ENCODE measurements at regions not wholly inside any gene's neighbourhood (a gene's known extent, or its start where the extent isn't known, plus 50 kb on each side); places are given as distances from the start of the nearest gene placed in this dataset.

DNA sequence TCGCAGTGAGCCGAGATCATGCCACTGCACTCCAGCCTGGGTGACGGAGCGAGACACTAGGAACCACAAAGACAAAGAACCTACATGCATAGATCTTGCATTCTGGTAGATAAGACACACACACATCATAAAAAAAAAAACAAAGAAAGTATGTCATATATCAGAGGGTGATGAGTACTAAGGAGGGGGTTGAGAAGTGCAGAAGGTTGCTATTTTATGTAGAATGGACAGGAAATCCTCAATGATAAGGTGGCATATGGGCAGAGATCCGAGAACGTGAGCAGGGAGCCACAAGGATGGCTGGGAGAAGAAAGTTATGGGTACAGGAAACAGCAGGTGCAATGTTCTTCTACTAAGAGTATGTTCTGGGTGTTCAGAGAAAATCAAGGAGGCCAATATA is 118.8 kb downstream of the MEX3B start:
- Histone ChIP-seq H3K27me3 (ENCODE audit: insufficient read depth, low read depth) (no peaks in the 10 kb centered on the region), H3K36me3 (ENCODE audit: insufficient read depth) (no peaks in the 10 kb centered on the region), H2AFZ (ENCODE audit: low read depth) (no peak overlapping the region), H3K4me2 (no peak overlapping the region), H3K9ac (no peak overlapping the region), H3K4me1 (ENCODE audit: low read depth, poor library complexity, severe bottlenecking) (no peaks in the 10 kb centered on the region), H4K20me1 (ENCODE audit: insufficient read depth) (no peaks in the 10 kb centered on the region), H3K79me2 (ENCODE audit: insufficient read depth, low read depth) (no peaks in the 10 kb centered on the region), H3K4me3 (IDR thresholded peaks at IDR 0.05; ENCODE audit: insufficient read depth, low read depth, low read length) (no peak overlapping the region), H3K27ac (no peak overlapping the region)
- TF ChIP-seq, protein P1, sequence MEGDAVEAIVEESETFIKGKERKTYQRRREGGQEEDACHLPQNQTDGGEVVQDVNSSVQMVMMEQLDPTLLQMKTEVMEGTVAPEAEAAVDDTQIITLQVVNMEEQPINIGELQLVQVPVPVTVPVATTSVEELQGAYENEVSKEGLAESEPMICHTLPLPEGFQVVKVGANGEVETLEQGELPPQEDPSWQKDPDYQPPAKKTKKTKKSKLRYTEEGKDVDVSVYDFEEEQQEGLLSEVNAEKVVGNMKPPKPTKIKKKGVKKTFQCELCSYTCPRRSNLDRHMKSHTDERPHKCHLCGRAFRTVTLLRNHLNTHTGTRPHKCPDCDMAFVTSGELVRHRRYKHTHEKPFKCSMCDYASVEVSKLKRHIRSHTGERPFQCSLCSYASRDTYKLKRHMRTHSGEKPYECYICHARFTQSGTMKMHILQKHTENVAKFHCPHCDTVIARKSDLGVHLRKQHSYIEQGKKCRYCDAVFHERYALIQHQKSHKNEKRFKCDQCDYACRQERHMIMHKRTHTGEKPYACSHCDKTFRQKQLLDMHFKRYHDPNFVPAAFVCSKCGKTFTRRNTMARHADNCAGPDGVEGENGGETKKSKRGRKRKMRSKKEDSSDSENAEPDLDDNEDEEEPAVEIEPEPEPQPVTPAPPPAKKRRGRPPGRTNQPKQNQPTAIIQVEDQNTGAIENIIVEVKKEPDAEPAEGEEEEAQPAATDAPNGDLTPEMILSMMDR (conservative IDR thresholded peaks at IDR 0.05; ENCODE audit: low read depth, low read length) = no peak

DNA sequence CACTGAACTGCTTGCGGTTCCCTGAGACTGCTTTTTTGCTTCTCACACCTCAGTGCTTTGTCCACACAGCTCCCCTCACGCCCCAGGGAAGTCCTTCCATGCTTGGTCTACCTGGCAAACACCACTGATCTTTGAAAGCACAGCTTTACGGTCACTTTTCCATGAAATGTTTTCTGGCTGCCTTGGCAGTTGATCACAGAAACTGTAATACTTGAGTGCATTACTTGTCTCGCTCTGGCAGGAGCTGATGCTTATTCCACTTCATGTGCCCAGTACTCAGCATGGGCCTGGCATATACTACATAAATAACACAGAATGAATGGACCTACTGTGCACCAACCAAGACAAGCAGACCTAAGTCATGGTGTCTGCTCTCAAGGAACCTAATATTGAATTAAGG is 121.1 kb downstream of the MEX3B start:
- H3K27me3 ChIP-seq (ENCODE audit: insufficient read depth, low read depth) = no peaks in the 10 kb centered on the region
- no peaks in the 10 kb centered on the region for H3K4me1 ChIP-seq (ENCODE audit: low read depth, poor library complexity, severe bottlenecking)
- TF ChIP-seq, protein P1 (conservative IDR thresholded peaks at IDR 0.05; ENCODE audit: low read depth, low read length) = no peak
- no peak overlapping the region for H3K27ac ChIP-seq
- no peaks in the 10 kb centered on the region for H3K36me3 ChIP-seq (ENCODE audit: insufficient read depth)
- no peak overlapping the region for H3K4me3 ChIP-seq (IDR thresholded peaks at IDR 0.05; ENCODE audit: insufficient read depth, low read depth, low read length)
- no peak overlapping the region for H2AFZ ChIP-seq (ENCODE audit: low read depth)
- H3K9ac ChIP-seq = no peak overlapping the region
- no peaks in the 10 kb centered on the region for H3K79me2 ChIP-seq (ENCODE audit: insufficient read depth, low read depth)
- H4K20me1 ChIP-seq (ENCODE audit: insufficient read depth) = no peaks in the 10 kb centered on the region
- H3K4me2 ChIP-seq = no peak overlapping the region

DNA sequence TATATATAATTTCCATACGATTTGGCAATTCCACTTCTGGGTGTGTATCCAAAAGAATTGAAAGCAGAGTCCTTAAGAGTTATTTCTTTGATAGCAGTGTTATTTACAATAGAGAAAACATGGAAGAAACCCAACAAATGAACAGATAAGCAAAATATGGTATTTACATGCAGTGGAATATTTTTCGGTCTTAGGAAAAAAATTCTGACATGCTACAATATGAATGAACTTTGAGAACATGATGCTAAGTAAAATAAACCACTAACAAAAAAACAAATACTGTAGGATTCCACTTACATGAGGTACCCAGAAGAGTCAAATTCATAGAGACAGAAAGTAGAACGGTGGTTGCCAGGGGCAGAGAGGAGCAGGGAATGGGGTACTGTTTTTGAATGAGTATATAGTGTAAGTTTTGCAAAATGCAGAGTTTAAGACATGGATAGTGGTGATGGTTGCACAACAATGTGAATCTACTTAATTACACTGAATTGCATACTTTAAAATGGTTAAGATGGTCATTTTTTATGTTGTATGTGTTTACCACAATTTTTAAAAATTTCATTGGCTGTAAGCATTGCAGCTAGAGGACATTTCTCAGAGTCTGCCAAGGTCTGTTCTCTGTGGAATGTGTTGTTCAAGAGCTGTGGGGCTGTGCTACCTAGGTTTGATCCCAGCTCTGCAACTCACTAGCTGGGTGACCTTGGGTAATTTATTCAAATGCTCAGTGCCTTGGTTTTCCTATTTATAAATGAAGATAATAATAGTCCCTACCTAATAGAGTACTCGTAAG is 122.1 kb downstream of the MEX3B start:
- Histone ChIP-seq H3K4me1 (ENCODE audit: low read depth, poor library complexity, severe bottlenecking) (no peaks in the 10 kb centered on the region), H3K4me2 (no peak overlapping the region), H2AFZ (ENCODE audit: low read depth) (no peak overlapping the region), H4K20me1 (ENCODE audit: insufficient read depth) (no peaks in the 10 kb centered on the region), H3K27me3 (ENCODE audit: insufficient read depth, low read depth) (no peaks in the 10 kb centered on the region), H3K27ac (no peak overlapping the region), H3K36me3 (ENCODE audit: insufficient read depth) (no peaks in the 10 kb centered on the region), H3K79me2 (ENCODE audit: insufficient read depth, low read depth) (no peaks in the 10 kb centered on the region), H3K4me3 (IDR thresholded peaks at IDR 0.05; ENCODE audit: insufficient read depth, low read depth, low read length) (no peak overlapping the region), H3K9ac (no peak overlapping the region)
- TF ChIP-seq, protein P1 (conservative IDR thresholded peaks at IDR 0.05; ENCODE audit: low read depth, low read length) = no peak

DNA sequence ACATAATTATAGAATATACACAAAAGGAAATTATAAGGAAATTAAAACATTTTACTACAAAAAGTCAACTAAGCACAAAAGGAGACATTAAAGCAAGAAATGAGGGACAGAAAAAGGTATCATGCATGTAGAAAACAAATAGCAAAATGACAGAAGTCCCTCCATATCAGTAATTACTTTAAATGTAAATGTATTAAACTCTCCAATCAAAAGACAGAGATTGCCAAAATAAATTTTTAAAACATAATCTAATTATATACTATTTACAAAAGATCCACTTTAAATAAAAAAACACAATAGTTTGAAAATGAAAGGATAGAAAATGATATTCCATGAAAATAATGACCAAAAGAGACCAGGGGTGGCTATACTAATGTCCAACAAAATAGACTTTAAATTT is 123.7 kb downstream of the MEX3B start:
- Histone ChIP-seq H3K9ac (no peak overlapping the region), H2AFZ (ENCODE audit: low read depth) (no peak overlapping the region), H3K4me2 (no peak overlapping the region), H3K36me3 (ENCODE audit: insufficient read depth) (no peaks in the 10 kb centered on the region), H3K79me2 (ENCODE audit: insufficient read depth, low read depth) (no peaks in the 10 kb centered on the region), H3K4me1 (ENCODE audit: low read depth, poor library complexity, severe bottlenecking) (no peaks in the 10 kb centered on the region), H4K20me1 (ENCODE audit: insufficient read depth) (no peaks in the 10 kb centered on the region), H3K4me3 (IDR thresholded peaks at IDR 0.05; ENCODE audit: insufficient read depth, low read depth, low read length) (no peak overlapping the region), H3K27me3 (ENCODE audit: insufficient read depth, low read depth) (no peaks in the 10 kb centered on the region), H3K27ac (no peak overlapping the region)
- TF ChIP-seq, protein P1 (conservative IDR thresholded peaks at IDR 0.05; ENCODE audit: low read depth, low read length) = no peak

All from KMS-11 (cell line).